HEK293 (cell line): ENCODE measurements at regions not wholly inside any gene's neighbourhood (a gene's known extent, or its start where the extent isn't known, plus 50 kb on each side); places are given as distances from the start of the nearest gene placed in this dataset.

Experiments
- CTCF ChIA-PET: fragments of 350-600 bp; formaldehyde crosslinking; extraction: SDS; loops from one replicate; lab custom pipeline; 2021; ENCODE audit warnings: antibody characterized with exemption; lab: Yijun Ruan, JAX
- POLR2A ChIA-PET: fragments of 300-600 bp; formaldehyde crosslinking; extraction: SDS; loops from one replicate; lab custom pipeline; 2020; ENCODE audit warnings: antibody characterized with exemption, inconsistent platforms; lab: Yijun Ruan, JAX
- H3K27ac ChIP-seq: fragments of 200-500 bp; sonication (Bioruptor generic); 2 replicates; pipeline ENCODE4 v1.5.1; 2014; ENCODE audit warnings: low read depth, low read length, control low read depth, inconsistent platforms; ENCODE audit errors: extremely low read depth
- H3K36me3 ChIP-seq, 2 experiments: fragments of 200-500 bp in 1 of 2; sonication (Bioruptor generic) in 1 of 2; 1 replicate in 1 of 2; 2 replicates in 1 of 2; pipeline ENCODE4 v1.5.1; 2014 to 2017; ENCODE audit warnings: inconsistent platforms in 2 of 2, low read length in 2 of 2; ENCODE audit not compliant: control insufficient read depth in 2 of 2, insufficient read depth in 1 of 2
- H3K4me1 ChIP-seq: fragments of 200-500 bp; sonication (Bioruptor generic); 2 replicates; pipeline ENCODE4 v1.5.1; 2014; ENCODE audit warnings: mild to moderate bottlenecking, low read length, inconsistent platforms; ENCODE audit not compliant: control insufficient read depth, insufficient read depth
- H3K4me3 ChIP-seq: 2 replicates; pipeline ENCODE4 v1.5.1; 2011; ENCODE audit warnings: low read depth, mild to moderate bottlenecking, control low read depth, low read length, moderate library complexity
- H3K9me3 ChIP-seq: fragments of 200-500 bp; sonication (Bioruptor generic); 2 replicates; pipeline ENCODE4 v1.5.1; 2014; ENCODE audit warnings: low read depth, low read length, inconsistent platforms; ENCODE audit not compliant: control insufficient read depth, insufficient read depth
- GLIS2 ChIP-seq: fragments of 450-650 bp; formaldehyde crosslinking; IDR thresholded peaks from 2 replicates; pipeline ENCODE4 v1.5.1; 2016; ENCODE audit warnings: missing biosample characterization, missing genetic modification characterization
- INSM2 ChIP-seq: fragments of 450-650 bp; formaldehyde crosslinking; IDR thresholded peaks from 2 replicates; pipeline ENCODE4 v1.5.1; 2016; ENCODE audit warnings: missing biosample characterization, missing genetic modification characterization
- PRDM10 ChIP-seq: fragments of 450-650 bp; formaldehyde crosslinking; IDR thresholded peaks from 2 replicates; pipeline ENCODE4 v1.5.1; 2016; ENCODE audit warnings: missing biosample characterization, missing genetic modification characterization
- TRIM28 ChIP-seq: IDR thresholded peaks from 2 replicates; pipeline ENCODE4 v1.6.1; 2011; ENCODE audit warnings: low read length, control low read depth, borderline replicate concordance
- ZNF121 ChIP-seq: fragments of 450-650 bp; formaldehyde crosslinking; IDR thresholded peaks from 2 replicates; pipeline ENCODE4 v1.5.1; 2016; ENCODE audit warnings: missing biosample characterization, missing genetic modification characterization
- ZNF140 ChIP-seq: fragments of 450-650 bp; formaldehyde crosslinking; IDR thresholded peaks from 2 replicates; pipeline ENCODE4 v1.5.1; 2016; ENCODE audit warnings: missing biosample characterization, missing genetic modification characterization
- ZNF184 ChIP-seq: fragments of 450-650 bp; IDR thresholded peaks from 2 replicates; pipeline ENCODE4 v1.5.1; 2018; ENCODE audit warnings: missing biosample characterization, mild to moderate bottlenecking, missing genetic modification characterization
- ZNF202 ChIP-seq: fragments of 450-650 bp; formaldehyde crosslinking; IDR thresholded peaks from 2 replicates; pipeline ENCODE4 v1.5.1; 2016; ENCODE audit warnings: missing biosample characterization, missing genetic modification characterization, borderline replicate concordance
- ZNF362 ChIP-seq: fragments of 450-650 bp; formaldehyde crosslinking; IDR thresholded peaks from 2 replicates; pipeline ENCODE4 v1.5.1; 2016; ENCODE audit warnings: missing biosample characterization, missing genetic modification characterization
- ZNF433 ChIP-seq: fragments of 450-650 bp; formaldehyde crosslinking; IDR thresholded peaks from 2 replicates; pipeline ENCODE4 v1.5.1; 2016; ENCODE audit warnings: missing biosample characterization, missing genetic modification characterization, low read depth
- ZNF449 ChIP-seq: fragments of 450-650 bp; formaldehyde crosslinking; IDR thresholded peaks from 2 replicates; pipeline ENCODE4 v1.5.1; 2017; ENCODE audit warnings: missing biosample characterization, mild to moderate bottlenecking, missing genetic modification characterization, moderate library complexity
- ZNF473 ChIP-seq: fragments of 450-650 bp; formaldehyde crosslinking; IDR thresholded peaks from 2 replicates; pipeline ENCODE4 v1.5.1; 2017; ENCODE audit warnings: missing biosample characterization, missing genetic modification characterization
- ZNF580 ChIP-seq: fragments of 450-650 bp; formaldehyde crosslinking; IDR thresholded peaks from 2 replicates; pipeline ENCODE4 v1.5.1; 2016; ENCODE audit warnings: missing biosample characterization, missing genetic modification characterization
- ZNF654 ChIP-seq: fragments of 450-650 bp; formaldehyde crosslinking; IDR thresholded peaks from 2 replicates; pipeline ENCODE4 v1.5.1; 2016; ENCODE audit warnings: low read depth, missing biosample characterization, missing genetic modification characterization
- ZNF660 ChIP-seq: fragments of 450-650 bp; IDR thresholded peaks from 2 replicates; pipeline ENCODE4 v1.5.1; 2018; ENCODE audit warnings: missing biosample characterization, mild to moderate bottlenecking, missing genetic modification characterization
- ZNF785 ChIP-seq: fragments of 450-650 bp; formaldehyde crosslinking; IDR thresholded peaks from 2 replicates; pipeline ENCODE4 v1.5.1; 2016; ENCODE audit warnings: missing biosample characterization, missing genetic modification characterization
- ZNF792 ChIP-seq: fragments of 450-650 bp; formaldehyde crosslinking; IDR thresholded peaks from 2 replicates; pipeline ENCODE4 v1.5.1; 2016; ENCODE audit warnings: missing biosample characterization, missing genetic modification characterization

GRCh38 chr18:70450426-70451253 is 161.8 kb downstream of the SOCS6 start (continued):
- TF ChIP-seq ZNF362 (tag by site-specific recombination) (peak; percentile 53; the same call in 1 of the 2 replicates), ZNF140 (tag by site-specific recombination) (no peak), INSM2 (tag by site-specific recombination) (no peak), PRDM10 (tag by site-specific recombination) (no peak), ZNF660 (no peak), ZNF654 (tag by site-specific recombination) (peak; percentile 68), GLIS2 (tag by site-specific recombination) (no peak), ZNF121 (tag by site-specific recombination) (no peak), ZNF785 (no peak)

- no peaks in the 10 kb centered on the region for H3K4me1 ChIP-seq
- TF ChIP-seq ZNF202 = no peak
- no peak for TF ChIP-seq ZNF473 (tag by site-specific recombination)
- TF ChIP-seq ZNF580 (tag by site-specific recombination) = no peak
- no peak for TF ChIP-seq ZNF184 (tag by site-specific recombination)
- TF ChIP-seq ZNF792 (tag by site-specific recombination) = no peak
- no peak for TF ChIP-seq ZNF121 (tag by site-specific recombination)
- TF ChIP-seq GLIS2 (tag by site-specific recombination) = no peak
- no peak for TF ChIP-seq ZNF433
- TF ChIP-seq TRIM28 = no peak
- TF ChIP-seq ZNF449 (tag by site-specific recombination) = no peak
- ChIA-PET CTCF (interaction anchor here (0.7 to 13.3 kb wide), 3 partner anchors 15 to 256 kb away, joined by 3 to 208 read pairs (median 23); no protein-coding TSS in a partner anchor), POLR2A (no interaction called here)
- no peak overlapping the region for H3K27ac ChIP-seq
- no peaks in the 10 kb centered on the region for H3K36me3 ChIP-seq
- no peaks in the 10 kb centered on the region for H3K9me3 ChIP-seq
- no peak overlapping the region for H3K4me3 ChIP-seq
Measured at GRCh38 chr18:70448588-70448987, 159.7 kb downstream of the SOCS6 start.
